HepG2 (cell line): ENCODE measurements at regions not wholly inside any gene's neighbourhood (a gene's known extent, or its start where the extent isn't known, plus 50 kb on each side); places are given as distances from the start of the nearest gene placed in this dataset.
A peak's percentile ranks its signal among the peaks of the same experiment; 100 is the strongest.

ENCODE experiments used
- ATAC-seq: fragments of 200-7000 bp; cut with Tn5 transposase; 3 replicates; pipeline ENCODE4 v1.9.1; 2020; ENCODE audit warnings: mild to moderate bottlenecking, moderate library complexity
- BruUV-seq: library from RNA; stranded (reverse); fragments of 400-500 nt; replicated peaks from 2 replicates; lab custom pipeline; 2021; lab: Mats Ljungman, UMichigan
- CTCF ChIA-PET: fragments of 300-600 bp; formaldehyde crosslinking; extraction: SDS; loops from one replicate; lab custom pipeline; 2021; ENCODE audit warnings: low total read pairs, inconsistent platforms, low intra/inter-chr PET ratio; lab: Yijun Ruan, JAX
- POLR2A ChIA-PET: fragments of 350-600 bp; sonication (Branson Sonifier 250); formaldehyde crosslinking; loops from one replicate; lab custom pipeline; 2020; ENCODE audit warnings: antibody characterized with exemption, inconsistent platforms; lab: Yijun Ruan, JAX
- DNase-seq: peaks from one replicate; pipeline ENCODE4 v3.0.0-alpha.2; 2015; ENCODE audit warnings: low spot score
- FAIRE-seq: peaks from 3 replicates; lab custom pipeline; 2011; peaks lifted over from hg19 to GRCh38; lab: Jason Lieb, UNC
- H2AFZ ChIP-seq: one replicate; pipeline ENCODE4 v1.6.1; 2011; ENCODE audit warnings: low read length, inconsistent platforms
- H3K27ac ChIP-seq: fragments of 300-600 bp; 3 replicates; pipeline ENCODE4 v1.8.0; 2011; ENCODE audit warnings: mixed run types, mild to moderate bottlenecking, mixed read lengths, low read length, inconsistent platforms; ENCODE audit not compliant: insufficient read depth; ENCODE audit errors: extremely low read length
- H3K27me3 ChIP-seq, 2 experiments: fragments of 200-600 bp in 1 of 2; 2 replicates in 1 of 2; 3 replicates in 1 of 2; pipeline versions ENCODE4 v1.6.0 to v1.8.0; 2011; ENCODE audit warnings: low read length in 2 of 2, mild to moderate bottlenecking in 2 of 2, moderate library complexity in 2 of 2, inconsistent platforms in 1 of 2; ENCODE audit not compliant: insufficient read depth in 2 of 2, control insufficient read depth in 1 of 2
- H3K36me3 ChIP-seq, 2 experiments: fragments of 200-600 bp in 1 of 2; replicated peaks in 1 of 2; 2 replicates in 1 of 2; 3 replicates in 1 of 2; pipeline versions ENCODE4 v1.5.1 to v1.8.0; 2011; ENCODE audit warnings: low read length in 2 of 2, inconsistent platforms in 1 of 2; ENCODE audit not compliant: insufficient read depth in 2 of 2, control insufficient read depth in 1 of 2
- H3K4me1 ChIP-seq: 2 replicates; pipeline ENCODE4 v1.5.1; 2012; ENCODE audit warnings: low read length, inconsistent platforms; ENCODE audit not compliant: insufficient read depth
- H3K4me2 ChIP-seq: 2 replicates; pipeline ENCODE4 v1.6.0; 2011; ENCODE audit warnings: low read depth, low read length, inconsistent platforms
- H3K4me3 ChIP-seq, 3 experiments: fragments of 200-600 bp in 1 of 3; sonication (generic), shearing (Covaris generic) in 1 of 3; replicated peaks in 1 of 3; 2 replicates each; pipeline ENCODE4 v1.5.1; 2011 to 2016; ENCODE audit warnings: low read length in 3 of 3, inconsistent platforms in 2 of 3, low read depth in 2 of 3, mild to moderate bottlenecking in 2 of 3, control low read depth in 1 of 3, mixed read lengths in 1 of 3; ENCODE audit not compliant: insufficient read depth in 1 of 3
- H3K79me2 ChIP-seq: one replicate; pipeline ENCODE4 v1.6.1; 2011; ENCODE audit warnings: low read length, inconsistent platforms; ENCODE audit not compliant: insufficient read depth
- H3K9ac ChIP-seq: 2 replicates; pipeline ENCODE4 v1.6.0; 2011; ENCODE audit warnings: mild to moderate bottlenecking, low read depth, low read length, inconsistent platforms; ENCODE audit not compliant: insufficient read depth
- H3K9me3 ChIP-seq: 2 replicates; pipeline ENCODE4 v1.5.1; 2012; ENCODE audit warnings: mild to moderate bottlenecking, low read length
- H4K20me1 ChIP-seq: 2 replicates; pipeline ENCODE4 v1.6.0; 2011; ENCODE audit warnings: inconsistent platforms, mild to moderate bottlenecking, low read length, moderate library complexity; ENCODE audit not compliant: insufficient read depth
- CEBPB ChIP-seq: IDR thresholded peaks from 2 replicates; pipeline ENCODE4 v1.6.1; 2011; ENCODE audit warnings: low read depth, low read length, improper control_type of control experiment, borderline replicate concordance
- CEBPG ChIP-seq: IDR thresholded peaks from 2 replicates; pipeline ENCODE4 v1.6.1; 2016
- FOXA1 ChIP-seq, 2 experiments: fragments of 450-650 bp in 1 of 2; sonication (generic) in 1 of 2; formaldehyde crosslinking in 1 of 2; IDR thresholded peaks; 2 replicates each; pipeline versions ENCODE4 v1.4.0 to v1.6.1; 2016 to 2020; ENCODE audit warnings: missing genetic modification reagents in 1 of 2
- MAFF ChIP-seq: IDR thresholded peaks from 2 replicates; pipeline ENCODE4 v1.6.1; 2011; ENCODE audit warnings: low read depth, low read length, improper control_type of control experiment
- SMARCC2 ChIP-seq: fragments of 450-650 bp; IDR thresholded peaks from 2 replicates; pipeline ENCODE4 v1.6.1; 2017; ENCODE audit warnings: antibody characterized with exemption, mild to moderate bottlenecking
- WGBS: methylation state at CpG from one replicate; pipeline ENCODE4 v1.1.6; 2017; ENCODE audit warnings: low lambda C conversion rate; 5-methylcytosine and 5-hydroxymethylcytosine counted together
- in situ Hi-C: cut with HindIII; loops from 2 replicates; pipeline ENCODE4 v1.10.0; 2017; ENCODE audit warnings: low pct_unique_long_range_greater_than_20kb; ENCODE audit not compliant: extremely low pct_ligation_motif_present
- intact Hi-C: fragments of 100-400 bp; cut with micrococcal nuclease; formaldehyde crosslinking; loops from one replicate; pipeline ENCODE4 v1.10.0; 2022; ENCODE audit not compliant: unreplicated experiment
- TF ChIP-seq, protein P1 (sequence below), 2 experiments: sonication (generic) in 1 of 2; formaldehyde crosslinking in 1 of 2; IDR thresholded peaks; 2 replicates each; pipeline versions ENCODE4 v1.4.0 to v1.6.1; 2018 to 2020; ENCODE audit warnings: missing genetic modification reagents in 2 of 2, borderline replicate concordance in 1 of 2, low read depth in 1 of 2, mild to moderate bottlenecking in 1 of 2, missing biosample characterization in 1 of 2
- TF ChIP-seq, protein P2 (sequence below), 2 experiments: fragments of 450-650 bp in 1 of 2; sonication (generic) in 1 of 2; formaldehyde crosslinking; IDR thresholded peaks; 2 replicates each; pipeline versions ENCODE4 v1.5.0 to v1.8.0; 2020 to 2022; ENCODE audit warnings: mild to moderate bottlenecking in 1 of 2, missing genetic modification reagents in 1 of 2

DNA sequence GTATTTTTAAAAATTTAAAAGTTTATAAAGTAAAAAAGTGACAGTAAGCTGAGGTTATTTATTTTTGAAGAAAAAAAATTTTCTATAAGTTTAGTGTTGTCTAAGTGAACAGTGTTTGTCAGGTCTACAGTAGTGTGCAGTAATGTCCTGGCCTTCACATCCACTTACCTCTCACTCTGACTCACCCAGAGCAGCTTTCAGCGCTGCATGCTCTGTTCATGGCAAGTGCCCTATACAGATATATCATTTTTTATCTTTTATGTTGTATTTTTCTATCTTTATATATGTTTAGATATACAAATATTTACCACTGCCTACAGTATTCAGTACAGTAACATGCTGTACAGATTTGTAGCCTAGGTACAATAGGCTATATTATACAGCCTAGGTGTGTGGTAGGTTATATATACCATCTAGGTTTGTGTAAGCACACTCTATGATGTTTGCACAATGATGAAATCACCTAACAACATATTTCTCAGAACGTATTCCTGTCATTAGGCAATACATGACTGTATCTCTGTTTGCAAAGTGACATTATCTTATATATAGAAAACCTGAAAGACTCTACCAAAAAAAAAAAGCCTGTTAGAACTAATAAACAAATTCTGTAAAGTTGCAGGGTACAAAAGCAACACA, 75.9 kb upstream of the TMC3 start:
- DNase-seq: peak; percentile 9
- Histone ChIP-seq H3K79me2 (no peaks in the 10 kb centered on the region), H3K36me3 (no peaks in the 10 kb centered on the region), H3K4me3 (no peak overlapping the region), H3K27me3 (no peaks in the 10 kb centered on the region), H4K20me1 (no peaks in the 10 kb centered on the region), H3K27ac (no peak overlapping the region), H3K4me1 (no peaks in the 10 kb centered on the region), H3K9ac (no peak overlapping the region), H3K9me3 (no peaks in the 10 kb centered on the region), H3K4me2 (no peak overlapping the region), H2AFZ (no peak overlapping the region)
- CTCF ChIA-PET: no interaction called here
- POLR2A ChIA-PET: no interaction called here
- in situ Hi-C loops (no loop called here), intact Hi-C loops (no loop called here)
- WGBS: 2% methylated on average over 2 of the region's 2 CpGs
- no peak; the same call in 2 of the 3 replicates for ATAC-seq
- 0 out of 2 replicates have a peak, but pooled peaks have one; percentile 21 for TF ChIP-seq CEBPG (CRISPR knock-in tag)
- no peak for TF ChIP-seq MAFF
- no peak for TF ChIP-seq SMARCC2
- TF ChIP-seq, protein P1, sequence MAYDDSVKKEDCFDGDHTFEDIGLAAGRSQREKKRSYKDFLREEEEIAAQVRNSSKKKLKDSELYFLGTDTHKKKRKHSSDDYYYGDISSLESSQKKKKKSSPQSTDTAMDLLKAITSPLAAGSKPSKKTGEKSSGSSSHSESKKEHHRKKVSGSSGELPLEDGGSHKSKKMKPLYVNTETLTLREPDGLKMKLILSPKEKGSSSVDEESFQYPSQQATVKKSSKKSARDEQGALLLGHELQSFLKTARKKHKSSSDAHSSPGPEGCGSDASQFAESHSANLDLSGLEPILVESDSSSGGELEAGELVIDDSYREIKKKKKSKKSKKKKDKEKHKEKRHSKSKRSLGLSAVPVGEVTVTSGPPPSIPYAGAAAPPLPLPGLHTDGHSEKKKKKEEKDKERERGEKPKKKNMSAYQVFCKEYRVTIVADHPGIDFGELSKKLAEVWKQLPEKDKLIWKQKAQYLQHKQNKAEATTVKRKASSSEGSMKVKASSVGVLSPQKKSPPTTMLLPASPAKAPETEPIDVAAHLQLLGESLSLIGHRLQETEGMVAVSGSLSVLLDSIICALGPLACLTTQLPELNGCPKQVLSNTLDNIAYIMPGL (CRISPR knock-in tag; IDR thresholded peaks at IDR 0.05; ENCODE audit: borderline replicate concordance in 1 of 2, low read depth in 1 of 2): no peak
- peak; percentile 61; the same call in 1 of the 2 replicates for TF ChIP-seq CEBPB
- TF ChIP-seq, protein P2, sequence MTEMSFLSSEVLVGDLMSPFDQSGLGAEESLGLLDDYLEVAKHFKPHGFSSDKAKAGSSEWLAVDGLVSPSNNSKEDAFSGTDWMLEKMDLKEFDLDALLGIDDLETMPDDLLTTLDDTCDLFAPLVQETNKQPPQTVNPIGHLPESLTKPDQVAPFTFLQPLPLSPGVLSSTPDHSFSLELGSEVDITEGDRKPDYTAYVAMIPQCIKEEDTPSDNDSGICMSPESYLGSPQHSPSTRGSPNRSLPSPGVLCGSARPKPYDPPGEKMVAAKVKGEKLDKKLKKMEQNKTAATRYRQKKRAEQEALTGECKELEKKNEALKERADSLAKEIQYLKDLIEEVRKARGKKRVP (CRISPR knock-in tag; IDR thresholded peaks at IDR 0.05): 0 out of 4 replicates have a peak, but pooled peaks of 1 of the 2 experiments have one; percentile 23
- TF ChIP-seq FOXA1 (IDR thresholded peaks at IDR 0.05): no peak
- TF ChIP-seq FOXA1 (CRISPR knock-in tag; IDR thresholded peaks at IDR 0.05): 0 out of 2 replicates have a peak, but pooled peaks have one; percentile 37
- no TSS peak for BruUV-seq
- FAIRE-seq: no peak
